22Rv1 (cell line): ENCODE measurements at regions not wholly inside any gene's neighbourhood (a gene's known extent, or its start where the extent isn't known, plus 50 kb on each side); places are given as distances from the start of the nearest gene placed in this dataset.

Experiments
- ZFX ChIP-seq: fragments of 450-650 bp; IDR thresholded peaks from 2 replicates; pipeline ENCODE4 v1.6.1; 2017; ENCODE audit warnings: antibody characterized with exemption, borderline replicate concordance
- TF ChIP-seq, protein P1 (sequence below): fragments of 450-650 bp; IDR thresholded peaks from 2 replicates; pipeline ENCODE4 v1.5.1; 2017; ENCODE audit warnings: mild to moderate bottlenecking

DNA sequence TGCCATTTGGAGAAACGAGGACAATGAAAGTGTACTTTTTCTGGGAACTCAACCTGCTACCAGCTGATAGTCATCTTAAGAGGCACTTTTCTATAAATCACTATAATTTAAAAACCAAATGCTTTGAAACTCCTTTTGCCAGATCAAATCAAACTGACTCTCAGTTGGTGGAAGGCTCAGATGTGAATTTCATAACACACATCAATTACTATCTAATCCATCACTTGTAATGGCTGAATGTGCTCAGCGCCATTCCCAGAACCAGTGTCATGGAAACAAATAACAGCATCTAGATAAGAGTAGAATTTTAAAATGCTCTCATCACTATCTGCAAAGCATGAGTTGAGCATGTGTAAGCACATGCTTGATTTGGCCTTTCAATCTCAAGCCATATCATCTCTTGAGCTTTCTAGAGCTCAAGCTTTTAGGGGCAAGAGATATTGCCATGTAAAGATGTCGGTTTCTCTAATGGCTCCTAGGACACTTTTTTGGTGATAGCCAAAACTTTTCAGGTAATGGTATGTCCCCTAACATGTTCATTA lies 223.1 kb upstream of the ACVR2A start:
- TF ChIP-seq, protein P1, sequence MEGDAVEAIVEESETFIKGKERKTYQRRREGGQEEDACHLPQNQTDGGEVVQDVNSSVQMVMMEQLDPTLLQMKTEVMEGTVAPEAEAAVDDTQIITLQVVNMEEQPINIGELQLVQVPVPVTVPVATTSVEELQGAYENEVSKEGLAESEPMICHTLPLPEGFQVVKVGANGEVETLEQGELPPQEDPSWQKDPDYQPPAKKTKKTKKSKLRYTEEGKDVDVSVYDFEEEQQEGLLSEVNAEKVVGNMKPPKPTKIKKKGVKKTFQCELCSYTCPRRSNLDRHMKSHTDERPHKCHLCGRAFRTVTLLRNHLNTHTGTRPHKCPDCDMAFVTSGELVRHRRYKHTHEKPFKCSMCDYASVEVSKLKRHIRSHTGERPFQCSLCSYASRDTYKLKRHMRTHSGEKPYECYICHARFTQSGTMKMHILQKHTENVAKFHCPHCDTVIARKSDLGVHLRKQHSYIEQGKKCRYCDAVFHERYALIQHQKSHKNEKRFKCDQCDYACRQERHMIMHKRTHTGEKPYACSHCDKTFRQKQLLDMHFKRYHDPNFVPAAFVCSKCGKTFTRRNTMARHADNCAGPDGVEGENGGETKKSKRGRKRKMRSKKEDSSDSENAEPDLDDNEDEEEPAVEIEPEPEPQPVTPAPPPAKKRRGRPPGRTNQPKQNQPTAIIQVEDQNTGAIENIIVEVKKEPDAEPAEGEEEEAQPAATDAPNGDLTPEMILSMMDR = no peak
- no peak for TF ChIP-seq ZFX
